ENCODE measurements at regions not wholly inside any gene's neighbourhood (a gene's known extent, or its start where the extent isn't known, plus 50 kb on each side); places are given as distances from the start of the nearest gene placed in this dataset.
"Not testable (repeated sequence)": the region's sequence is repeated elsewhere in the genome, so short reads cannot be mapped to it uniquely, and the experiment has no call there.

DNA sequence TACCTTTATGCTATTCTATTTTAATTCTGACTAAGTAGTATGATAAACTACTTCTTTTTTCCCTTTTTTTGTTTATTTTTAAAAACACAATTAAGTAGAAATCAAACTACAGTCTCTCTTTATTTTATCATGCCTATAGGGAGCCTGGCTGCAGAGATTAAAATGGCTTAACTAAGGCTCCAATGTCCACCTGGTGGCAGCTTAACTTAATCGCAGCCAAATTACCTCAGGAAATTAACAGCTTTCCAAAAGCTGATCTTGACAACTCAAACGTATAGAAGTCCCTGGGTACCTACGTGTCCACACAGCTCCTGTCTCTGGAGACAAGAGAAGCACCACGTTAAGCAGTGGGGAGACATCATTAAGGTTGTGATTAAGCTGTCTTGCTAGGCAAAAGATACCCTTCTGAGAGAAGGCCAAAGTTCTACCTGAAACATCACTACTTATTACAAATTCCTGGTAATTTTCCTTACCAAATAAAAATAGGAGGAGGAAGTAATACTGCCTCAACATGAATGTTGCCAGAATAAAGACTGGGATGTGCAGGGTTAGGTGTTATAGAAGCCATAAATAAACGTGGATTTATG is 63.2 kb upstream of the SNX19 start:
- DNase-seq (ENCODE audit: low spot score), result no peak

DNA sequence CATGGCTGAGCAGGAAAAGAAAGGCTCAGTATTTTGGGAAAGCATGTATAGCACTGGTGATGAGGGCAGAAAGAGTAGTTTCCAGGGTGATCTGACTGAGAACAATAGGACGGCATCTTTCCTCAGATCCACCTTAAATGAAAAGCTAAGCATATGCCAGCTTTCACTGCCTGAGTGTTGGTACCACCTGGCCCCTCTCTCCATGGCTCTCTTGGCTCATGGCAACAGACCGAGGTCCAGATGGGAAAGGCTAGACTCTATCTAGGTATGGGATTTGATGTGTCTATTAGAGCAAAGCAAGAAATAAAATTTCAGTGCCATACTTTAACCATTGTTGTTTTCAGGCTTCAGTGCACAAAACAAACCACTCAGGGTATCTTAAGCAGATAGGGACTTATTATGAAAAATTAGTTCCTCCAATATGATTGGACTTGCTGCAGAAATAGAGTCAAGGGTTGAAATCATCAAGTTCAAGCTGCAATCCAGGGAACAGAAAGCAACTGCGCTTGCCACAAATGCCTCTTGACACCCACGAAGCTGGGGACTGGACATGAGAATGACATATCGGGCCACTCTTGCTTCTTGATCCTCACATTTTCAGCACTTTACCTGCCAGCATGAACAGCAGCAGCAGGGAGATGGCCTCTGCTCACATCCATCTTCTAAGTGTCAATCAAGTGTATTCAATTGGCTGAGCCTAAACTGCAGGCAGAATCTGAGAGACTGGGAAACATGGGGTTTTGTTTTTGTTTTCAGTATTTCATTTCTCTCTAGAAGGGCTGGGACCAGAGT is 64.0 kb upstream of the SNX19 start:
- DNase-seq (ENCODE audit: low spot score), result no peak

DNA sequence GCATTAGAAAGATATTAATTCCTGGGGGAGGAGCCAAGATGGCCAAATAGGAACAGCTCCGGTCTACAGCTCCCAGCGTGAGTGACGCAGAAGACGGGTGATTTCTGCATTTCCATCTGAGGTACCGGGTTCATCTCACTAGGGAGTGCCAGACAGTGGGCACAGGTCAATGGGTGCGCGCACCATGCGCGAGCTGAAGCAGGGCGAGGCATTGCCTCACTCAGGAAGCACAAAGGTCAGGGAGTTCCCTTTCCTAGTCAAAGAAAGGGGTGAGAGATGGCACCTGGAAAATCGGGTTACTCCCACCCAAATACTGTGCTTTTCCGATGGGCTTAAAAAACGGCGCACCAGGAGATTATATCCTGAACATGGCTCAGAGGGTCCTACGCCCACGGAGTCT is 68.0 kb upstream of the SNX19 start:
- not testable (repeated sequence) for DNase-seq (ENCODE audit: low spot score)

DNA sequence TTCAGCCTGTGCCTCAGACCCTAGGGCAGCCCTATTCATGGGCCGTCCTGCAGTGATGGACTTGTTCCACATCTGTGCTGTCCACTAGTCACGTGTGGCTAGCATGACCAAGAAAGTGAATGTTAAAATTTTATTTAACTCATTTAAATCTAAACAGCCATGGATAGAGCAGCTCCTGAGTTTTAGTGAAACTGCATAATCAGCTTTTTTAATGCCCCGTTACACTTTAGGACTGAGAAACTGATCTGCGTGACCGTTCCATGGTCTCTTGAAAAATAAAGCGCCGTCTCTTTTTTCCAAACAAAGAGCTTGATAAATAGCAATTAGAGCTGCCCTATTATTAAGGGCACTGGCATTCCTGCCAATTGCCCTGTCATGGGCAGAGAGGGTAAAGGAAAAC is 76.5 kb upstream of the SNX19 start:
- DNase-seq (ENCODE audit: low spot score), result no peak

DNA sequence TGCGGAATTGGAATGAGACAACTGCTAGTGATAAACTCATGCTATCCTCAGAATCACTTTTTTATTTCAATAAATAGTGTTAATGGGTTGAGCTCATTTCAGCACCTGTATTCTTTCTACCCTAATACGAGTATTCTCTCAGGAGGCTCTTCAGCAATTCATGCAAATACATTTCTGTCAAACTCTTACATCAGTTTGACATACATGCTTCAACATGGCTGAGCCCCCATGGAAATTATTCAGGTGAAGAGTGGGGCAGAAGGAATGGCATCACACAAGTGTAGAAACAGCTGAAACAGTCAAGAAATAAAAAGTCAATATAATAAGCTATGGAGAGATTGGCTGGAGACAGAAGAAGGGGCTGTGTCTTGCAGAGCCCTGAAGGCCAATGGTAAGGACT is 77.8 kb upstream of the SNX19 start:
- no peak for DNase-seq (ENCODE audit: low spot score)

DNA sequence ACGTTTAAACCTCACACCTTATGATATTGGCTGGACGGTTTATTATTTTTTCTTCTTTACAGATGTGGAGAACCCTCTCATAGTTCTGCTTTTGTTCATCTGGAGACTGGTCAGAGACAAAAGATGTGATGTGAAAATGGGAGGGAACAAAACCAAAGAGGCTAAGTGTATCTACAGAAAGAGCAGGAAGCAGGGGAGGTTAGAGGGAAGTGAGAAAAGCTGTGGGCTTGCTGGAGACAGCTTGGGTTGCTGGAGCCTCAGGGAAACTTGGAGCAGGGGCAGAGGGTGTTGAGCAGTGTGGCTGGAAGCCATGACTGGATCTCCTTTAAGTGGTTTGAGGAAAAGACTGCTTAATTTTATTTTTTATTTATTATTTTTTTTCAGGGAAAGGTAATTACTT is 79.0 kb upstream of the SNX19 start:
- DNase-seq (ENCODE audit: low spot score), result peak; percentile 44

DNA sequence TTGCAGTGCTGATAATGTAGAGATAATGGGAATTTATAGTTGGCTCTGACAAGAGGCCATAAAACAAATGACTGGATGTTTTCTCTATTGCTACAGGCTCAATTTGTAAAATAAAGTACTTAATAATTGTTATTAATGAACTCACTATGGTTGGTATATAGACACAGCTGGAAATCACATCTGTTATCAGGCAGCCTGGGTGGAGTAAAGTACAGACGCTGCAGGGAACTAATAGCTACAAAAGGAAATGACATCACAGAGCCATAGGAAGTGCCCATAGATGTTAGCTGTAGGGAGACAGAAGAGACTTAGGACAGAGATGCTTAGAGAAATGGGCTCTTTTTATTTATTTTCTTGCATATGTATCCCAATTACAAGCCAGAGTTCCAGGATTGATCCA is 81.0 kb upstream of the SNX19 start:
- DNase-seq (ENCODE audit: low spot score), result no peak

DNA sequence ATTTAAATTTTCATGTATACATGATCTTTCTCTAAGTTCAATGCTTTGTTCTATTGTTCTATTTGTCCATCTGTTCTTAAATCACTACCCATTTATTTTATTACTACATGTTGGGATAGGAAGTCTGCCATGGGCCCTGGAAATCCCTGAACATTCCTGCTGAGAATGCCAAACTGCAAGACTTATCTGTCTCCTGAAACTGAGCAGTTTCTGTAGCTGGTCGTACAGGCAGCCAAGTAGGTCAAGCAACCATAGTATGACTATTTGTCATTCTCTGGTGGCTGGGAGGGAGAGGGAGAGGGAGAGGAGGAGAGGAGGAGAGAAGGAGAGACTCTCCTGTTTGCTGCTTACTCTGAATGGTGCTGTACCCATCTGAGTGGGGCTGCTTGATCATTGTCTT is 82.8 kb upstream of the SNX19 start:
- DNase-seq (ENCODE audit: low spot score), result no peak

DNA sequence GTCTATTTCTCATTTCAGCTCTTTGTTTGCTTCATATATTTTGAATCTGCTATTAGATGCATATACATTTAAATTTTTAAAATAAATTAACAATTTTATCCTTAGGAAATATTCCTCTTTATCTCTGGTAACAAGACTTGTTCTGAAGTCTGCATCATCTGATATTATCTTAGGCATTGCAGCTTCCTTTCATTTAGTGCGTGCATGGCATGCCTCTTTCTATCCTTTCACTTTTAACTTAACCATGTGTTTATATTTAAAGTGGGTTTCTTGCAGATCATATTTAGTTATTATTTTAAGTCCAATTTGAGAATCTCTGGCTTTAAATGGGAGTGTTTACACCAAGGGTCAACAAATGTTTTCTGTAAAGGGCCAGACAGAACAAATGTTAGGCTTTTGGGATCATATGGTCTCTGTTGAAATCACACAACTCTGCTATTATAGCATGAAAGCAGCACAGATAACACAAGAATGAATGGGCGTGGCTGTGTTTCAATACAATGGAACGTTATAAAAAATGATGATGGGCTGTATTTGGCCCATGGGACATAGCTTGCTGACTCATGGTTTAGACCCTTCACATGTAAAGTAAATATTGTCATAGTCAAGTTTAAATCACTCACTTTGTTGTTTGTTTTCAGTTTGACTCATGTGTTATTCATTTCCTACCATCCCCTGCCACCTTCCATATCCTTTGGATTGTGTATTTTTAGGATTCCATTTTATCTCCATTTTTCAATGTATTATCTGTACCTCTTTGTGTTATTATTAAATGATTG is 83.9 kb upstream of the SNX19 start:
- DNase-seq (ENCODE audit: low spot score), result no peak

DNA sequence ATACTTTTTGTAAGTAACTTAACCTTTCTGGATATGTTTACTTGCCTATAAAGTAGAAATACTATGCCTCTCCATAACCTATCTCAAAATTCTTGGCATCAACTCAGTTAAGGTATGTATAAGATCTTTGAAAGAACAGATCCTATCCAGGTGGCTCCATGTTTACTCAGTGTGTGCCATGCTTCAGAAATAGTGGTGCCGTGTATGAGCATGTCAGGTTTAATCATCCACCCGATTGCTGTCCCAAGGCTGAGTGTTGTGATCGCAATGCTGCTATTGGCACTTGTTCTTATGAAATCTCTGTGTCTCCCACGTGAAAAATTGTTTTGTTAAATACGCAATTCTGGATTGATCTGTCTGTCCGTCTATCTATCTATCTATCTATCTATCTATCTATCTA is 85.9 kb upstream of the SNX19 start:
- DNase-seq (ENCODE audit: low spot score), result no peak

DNA sequence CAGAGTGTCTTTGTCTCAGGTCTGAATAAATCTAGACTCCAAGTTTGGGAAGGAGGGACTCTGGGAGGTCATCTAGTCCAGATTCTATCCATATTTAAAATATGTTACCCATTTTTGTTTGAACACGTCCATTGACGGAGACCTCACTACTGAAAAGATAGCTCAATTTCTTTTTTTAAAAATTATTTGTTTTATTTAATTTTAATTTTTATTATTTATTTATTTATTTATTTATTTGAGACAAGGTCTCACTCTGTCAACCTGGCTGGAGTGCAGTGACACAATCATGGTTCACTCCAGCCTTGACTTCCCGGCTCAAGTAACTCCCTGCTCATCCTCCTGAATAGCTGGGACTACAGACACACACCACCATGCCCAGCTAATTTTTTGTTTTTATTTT is 89.5 kb upstream of the SNX19 start:
- no peak for DNase-seq (ENCODE audit: low spot score)

DNA sequence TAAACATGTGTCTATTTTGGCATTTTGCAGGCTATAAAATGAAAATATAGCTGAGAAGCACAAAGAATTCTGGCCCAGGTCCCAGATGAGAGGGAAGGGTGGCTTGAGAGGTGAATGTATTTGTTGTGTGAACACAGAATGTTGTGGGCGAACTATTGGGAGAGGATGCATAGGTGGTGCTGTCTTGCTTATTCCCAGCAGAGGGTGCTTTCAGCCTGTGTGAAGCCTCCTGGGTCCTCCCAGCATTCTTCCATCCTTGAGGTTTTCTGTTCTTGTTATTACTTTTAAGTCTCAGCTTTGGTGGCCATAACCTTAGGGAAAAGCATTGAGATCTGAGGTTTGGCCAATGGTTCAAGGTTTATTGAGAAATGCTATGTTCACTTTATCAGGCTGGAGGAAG is 108.7 kb upstream of the SNX19 start:
- DNase-seq (ENCODE audit: low spot score), result no peak

DNA sequence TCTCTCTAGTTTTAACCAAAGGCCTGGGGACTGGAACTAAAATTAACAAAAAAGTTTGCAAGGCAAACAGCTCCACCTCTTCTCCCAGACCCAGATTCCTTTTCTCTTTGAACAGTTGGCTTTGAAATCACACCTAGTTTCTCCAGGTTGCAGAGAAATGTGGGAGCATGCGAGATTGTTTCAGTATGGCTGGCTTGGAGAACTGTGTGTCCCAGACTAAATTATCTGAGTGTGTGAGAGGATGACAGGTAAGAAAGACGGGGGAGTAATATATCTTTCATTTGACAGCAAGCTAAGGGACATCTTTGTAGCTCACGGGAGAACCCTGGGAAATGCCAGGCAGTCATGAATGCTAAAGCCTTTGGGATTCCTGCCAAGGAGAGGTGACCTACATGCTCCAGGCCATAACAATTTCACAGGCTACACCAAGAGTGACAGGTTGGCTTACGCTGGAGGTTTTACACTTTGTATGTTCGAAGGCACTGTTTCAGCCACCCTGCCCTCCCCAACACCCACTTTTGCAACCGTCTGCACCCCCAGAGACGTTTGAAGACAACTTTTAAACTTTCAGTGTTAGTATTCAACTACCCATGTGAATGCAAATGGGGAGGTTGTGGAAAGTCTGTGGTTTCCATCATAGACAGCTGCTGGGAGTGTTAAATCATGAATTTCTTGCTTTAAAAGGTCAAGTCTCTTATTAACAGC is 109.3 kb upstream of the SNX19 start:
- no peak for DNase-seq (ENCODE audit: low spot score)

DNA sequence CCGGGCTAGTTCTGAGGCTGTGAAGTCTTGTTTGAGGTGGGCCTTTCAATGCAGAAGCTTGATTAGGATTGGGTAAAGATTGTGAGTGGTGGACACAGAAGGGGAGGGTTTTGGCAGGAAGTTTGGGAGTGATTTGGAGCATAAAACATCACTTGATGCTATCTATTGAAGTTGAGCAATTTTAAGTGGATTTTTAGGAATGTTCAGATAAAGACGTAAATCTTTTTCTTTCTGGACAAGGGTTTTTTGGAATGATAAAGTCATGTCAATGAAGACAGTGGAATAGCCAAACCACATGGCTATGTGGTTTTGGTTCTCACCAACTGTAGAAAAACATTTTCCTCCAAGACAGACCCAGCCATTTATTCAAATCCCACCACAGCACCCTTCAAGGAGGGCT is 111.2 kb upstream of the SNX19 start:
- DNase-seq (ENCODE audit: low spot score), result no peak

DNA sequence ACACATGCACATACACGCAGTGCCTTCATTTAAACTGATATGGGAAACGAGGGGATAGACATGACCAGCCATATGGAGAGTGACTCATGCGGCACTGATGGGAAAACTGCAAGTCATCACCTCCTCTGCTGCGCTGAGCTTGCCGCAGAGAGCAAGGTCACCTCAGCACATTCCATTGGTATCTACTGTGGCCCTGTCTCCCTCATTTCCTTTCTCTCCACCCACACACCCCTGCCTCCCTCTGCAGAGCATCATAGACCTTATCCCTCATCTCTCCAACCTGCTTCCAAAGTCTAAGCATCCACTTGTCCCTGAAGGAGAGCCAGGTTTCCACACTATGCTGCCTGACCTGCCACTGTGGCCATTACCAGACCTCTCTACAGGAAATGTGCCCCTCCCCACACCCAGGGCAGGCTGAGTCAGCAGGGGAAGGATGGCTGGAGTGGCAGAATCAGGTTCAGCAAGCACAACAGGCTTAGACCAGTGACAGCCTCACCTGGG is 116.9 kb upstream of the SNX19 start:
- no peak for DNase-seq (ENCODE audit: low spot score)

DNA sequence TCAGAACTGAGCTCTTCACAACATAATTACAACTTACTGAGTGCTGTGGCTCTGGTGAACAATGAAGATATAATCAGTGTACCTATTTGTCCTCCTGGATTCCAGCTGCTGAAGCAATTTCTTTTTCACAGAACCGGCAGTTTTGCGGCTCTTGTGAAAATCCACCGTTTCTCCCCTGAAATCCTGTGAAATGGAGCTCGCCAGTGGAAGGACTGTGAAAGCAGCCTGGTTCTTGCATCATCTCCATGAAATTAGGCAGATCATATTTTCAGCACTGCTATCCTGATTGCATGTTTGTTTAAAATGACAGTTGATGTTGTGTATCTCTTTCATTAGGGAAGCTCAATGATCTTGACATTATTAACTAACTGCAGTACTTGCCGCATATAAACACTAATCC is 120.2 kb upstream of the SNX19 start:
- DNase-seq (ENCODE audit: low spot score), result no peak

DNA sequence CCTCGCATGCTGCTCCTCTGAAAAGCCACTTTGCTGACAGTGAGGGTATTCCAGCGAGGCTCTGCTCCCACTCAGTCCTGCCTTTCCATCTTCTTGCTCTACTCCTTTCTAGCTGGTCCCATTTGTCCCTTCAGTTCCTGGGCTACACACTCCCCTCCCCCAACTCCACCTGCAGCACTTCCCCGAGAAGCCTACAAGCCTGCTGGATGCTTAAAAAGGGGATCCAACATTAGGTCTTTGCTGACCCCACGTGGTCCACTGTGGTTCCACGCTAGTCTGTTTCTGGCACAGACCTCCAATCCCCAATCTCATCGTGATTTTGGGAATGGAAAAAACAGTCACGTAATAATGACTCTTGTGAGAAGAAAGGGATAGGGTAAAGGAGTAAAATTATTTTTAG is 121.6 kb upstream of the SNX19 start:
- no peak for DNase-seq (ENCODE audit: low spot score)

DNA sequence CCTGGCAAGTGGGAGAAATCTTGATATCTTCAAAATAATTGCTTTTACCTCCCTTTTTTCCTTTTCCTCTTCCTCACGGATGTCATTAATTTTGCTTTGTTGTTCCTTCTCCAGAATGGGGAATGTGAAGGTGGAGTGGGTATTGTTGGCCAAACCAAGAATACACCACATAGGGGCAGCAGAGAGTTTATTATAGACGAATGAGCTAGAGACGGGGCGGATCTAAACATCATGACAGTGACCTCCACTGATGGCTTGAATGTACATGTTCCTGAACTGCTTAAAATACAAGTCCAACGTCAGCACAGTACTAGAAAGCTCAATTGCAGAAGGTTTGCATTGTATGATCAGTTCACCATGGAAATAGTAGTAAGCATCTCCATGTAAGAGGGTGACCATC is 122.3 kb upstream of the SNX19 start:
- DNase-seq (ENCODE audit: low spot score), result no peak

DNA sequence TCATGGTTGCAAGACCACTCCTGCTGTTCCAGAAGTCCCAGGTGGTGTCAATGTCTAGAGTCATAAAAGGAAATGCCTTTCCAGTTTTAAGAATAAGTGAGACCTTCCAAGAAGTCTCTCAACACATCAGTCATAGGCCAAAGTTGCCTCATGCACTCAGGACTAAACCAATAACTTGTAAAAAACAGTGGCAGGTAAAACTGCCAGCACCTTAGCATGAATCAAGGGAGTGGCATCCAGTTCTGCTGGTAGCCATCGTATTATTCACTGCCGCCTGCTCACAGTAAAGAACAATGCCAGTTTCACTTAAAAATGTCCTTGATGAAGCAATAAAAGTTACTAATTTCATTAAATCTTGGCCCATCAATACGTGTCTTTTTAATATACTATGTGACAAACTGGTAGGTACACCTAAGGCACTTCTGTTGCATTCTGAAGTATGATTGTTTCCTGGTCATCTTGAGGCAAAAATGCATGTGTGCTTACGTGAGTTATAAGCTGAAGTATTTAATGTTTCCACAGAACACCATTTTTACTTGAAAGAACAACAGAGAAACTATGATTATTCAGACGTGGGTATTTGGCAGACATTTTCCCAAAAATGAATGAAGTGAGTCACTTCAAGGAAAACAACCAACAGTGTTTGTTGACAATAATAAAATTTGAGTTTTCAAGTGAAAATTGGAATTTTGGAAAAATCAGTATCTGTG is 125.2 kb upstream of the SNX19 start:
- DNase-seq (ENCODE audit: low spot score), result no peak

DNA sequence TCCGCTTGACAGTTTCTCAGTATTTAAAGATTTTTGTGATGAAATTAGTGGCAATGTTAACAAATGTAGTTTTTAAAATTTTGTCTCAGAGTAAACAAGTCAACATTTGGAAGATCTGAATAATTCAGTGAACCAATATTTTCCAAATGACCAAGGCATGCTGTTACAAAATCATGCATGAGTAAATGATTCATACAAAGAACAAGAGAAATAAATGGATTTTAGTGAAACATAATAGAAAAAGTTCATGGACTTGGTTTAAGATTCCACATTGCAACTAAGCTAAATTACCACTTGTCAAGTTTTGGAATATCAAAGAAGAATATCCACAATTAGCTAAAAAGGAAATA is 125.7 kb upstream of the SNX19 start:
- no peak for DNase-seq (ENCODE audit: low spot score)

DNA sequence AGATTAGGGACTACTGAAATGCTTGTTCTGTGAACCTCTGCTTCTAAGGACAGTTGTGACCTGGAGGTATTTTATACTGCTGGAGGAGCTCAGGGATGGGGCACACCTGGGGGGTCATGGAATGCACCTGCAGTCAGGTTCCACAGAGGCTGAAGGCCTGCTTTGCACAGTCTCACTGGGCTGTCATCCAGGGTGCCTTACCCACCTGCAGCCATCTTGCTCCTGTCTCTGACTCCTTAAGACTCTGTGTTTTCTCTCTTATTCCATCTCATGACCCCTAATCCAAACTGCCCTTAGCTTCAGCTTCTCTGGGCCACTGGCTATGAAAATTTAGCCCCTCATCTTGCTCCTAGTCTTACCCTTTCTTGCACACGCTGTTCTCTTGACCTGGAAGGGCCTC is 127.0 kb upstream of the SNX19 start:
- DNase-seq (ENCODE audit: low spot score), result no peak

DNA sequence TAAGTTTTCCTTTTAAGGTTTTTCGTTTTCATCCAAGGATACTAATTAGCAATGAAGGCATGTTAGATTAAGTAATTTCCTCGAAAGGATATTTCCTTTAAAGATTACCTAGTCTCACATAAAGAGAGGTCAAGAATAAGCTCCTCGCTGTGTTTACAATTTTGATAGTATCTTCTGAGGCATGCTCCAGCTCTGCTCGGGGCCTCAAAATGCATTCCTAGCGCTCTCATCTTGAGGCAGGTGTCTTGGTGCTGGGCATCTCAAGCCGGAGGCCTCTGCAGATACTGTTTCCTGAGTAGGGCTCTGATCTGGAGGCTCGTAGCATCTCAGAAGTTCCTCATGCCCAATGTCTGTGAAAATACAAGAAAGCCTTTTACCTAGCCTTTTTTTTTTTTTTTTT is 128.6 kb upstream of the SNX19 start:
- DNase-seq (ENCODE audit: low spot score), result no peak

Data from globus pallidus (tissue), 1 donor.